A673 (cell line): ENCODE measurements at regions not wholly inside any gene's neighbourhood (a gene's known extent, or its start where the extent isn't known, plus 50 kb on each side); places are given as distances from the start of the nearest gene placed in this dataset.

Experiments
- BruUV-seq: library from RNA; stranded (reverse); fragments of 400-500 nt; replicated peaks from 2 replicates; lab custom pipeline; 2021; lab: Mats Ljungman, UMichigan
- CTCF ChIA-PET: fragments of 300-600 bp; sonication (Branson Sonifier 250); formaldehyde crosslinking; loops from one replicate; lab custom pipeline; 2022; ENCODE audit warnings: antibody characterized with exemption; lab: Charles Lee
- POLR2A ChIA-PET: fragments of 300-600 bp; sonication (Branson Sonifier 250); formaldehyde crosslinking; loops from one replicate; lab custom pipeline; 2022; ENCODE audit warnings: antibody characterized with exemption; ENCODE audit not compliant: low non-redundant PET; lab: Charles Lee
- DNase-seq: peaks from one replicate; pipeline ENCODE4 v3.0.0-alpha.2; 2015; ENCODE audit warnings: low spot score
- H3K27ac ChIP-seq: fragments of 200-600 bp; sonication (generic); 2 replicates; pipeline ENCODE4 v1.5.1; 2016; ENCODE audit warnings: mixed run types, low read depth, mild to moderate bottlenecking, mixed read lengths, antibody characterized with exemption, low read length; ENCODE audit not compliant: poor library complexity, severe bottlenecking
- H3K27me3 ChIP-seq: fragments of 200-600 bp; sonication (generic); replicated peaks from 2 replicates; pipeline ENCODE4 v1.6.1; 2017; ENCODE audit warnings: mixed run types, low read depth, mild to moderate bottlenecking, mixed read lengths, antibody characterized with exemption, low read length; ENCODE audit not compliant: insufficient read depth, poor library complexity
- H3K36me3 ChIP-seq: fragments of 200-600 bp; sonication (generic); 2 replicates; pipeline ENCODE4 v1.6.1; 2016; ENCODE audit warnings: mixed run types, mild to moderate bottlenecking, mixed read lengths, antibody characterized with exemption, low read length; ENCODE audit not compliant: insufficient read depth, poor library complexity, severe bottlenecking
- H3K4me1 ChIP-seq: fragments of 200-600 bp; sonication (generic); 2 replicates; pipeline ENCODE4 v1.6.1; 2017; ENCODE audit warnings: mixed run types, mild to moderate bottlenecking, mixed read lengths, antibody characterized with exemption, low read length; ENCODE audit not compliant: insufficient read depth, poor library complexity, severe bottlenecking
- H3K4me3 ChIP-seq: fragments of 200-600 bp; sonication (generic); 2 replicates; pipeline ENCODE4 v1.5.1; 2016; ENCODE audit warnings: low read depth, mixed run types, mild to moderate bottlenecking, mixed read lengths, low read length; ENCODE audit not compliant: poor library complexity, severe bottlenecking
- H3K9me3 ChIP-seq: fragments of 200-600 bp; sonication (generic); 2 replicates; pipeline ENCODE4 v1.6.1; 2016; ENCODE audit warnings: mixed run types, low read depth, mild to moderate bottlenecking, mixed read lengths, antibody characterized with exemption, low read length; ENCODE audit not compliant: poor library complexity, severe bottlenecking
- CTCF ChIP-seq: fragments of 300-800, 200-600 bp; sonication (generic); conservative IDR thresholded peaks from 2 replicates; pipeline ENCODE4 v1.5.1; 2017; ENCODE audit warnings: low read depth, mild to moderate bottlenecking, antibody characterized with exemption, low read length, moderate library complexity, mixed read lengths
- EZH2 ChIP-seq: fragments of 200-600 bp; sonication (generic); IDR thresholded peaks from 2 replicates; pipeline ENCODE4 v1.6.1; 2017; ENCODE audit warnings: borderline replicate concordance, low read depth, mild to moderate bottlenecking, mixed read lengths, antibody characterized with exemption, low read length; ENCODE audit not compliant: poor library complexity, severe bottlenecking
- intact Hi-C: fragments of 100-400 bp; cut with micrococcal nuclease; formaldehyde crosslinking; loops from one replicate; pipeline ENCODE4 v1.10.0; 2022; ENCODE audit not compliant: unreplicated experiment

- POLR2A ChIA-PET = no interaction called here
- H3K36me3 ChIP-seq = no peaks in the 10 kb centered on the region
- TF ChIP-seq CTCF (no peak), EZH2 (no peak)
- CTCF ChIA-PET = no interaction called here
- no peaks in the 10 kb centered on the region for H3K9me3 ChIP-seq
- H3K27me3 ChIP-seq = no peaks in the 10 kb centered on the region
- intact Hi-C loops = loop anchor here (10.0 kb wide), 1 partner anchor 452 kb away; no protein-coding TSS in a partner anchor
- H3K4me1 ChIP-seq = no peaks in the 10 kb centered on the region
- DNase-seq = no peak
- BruUV-seq = no TSS peak
- no peak overlapping the region for H3K4me3 ChIP-seq
- H3K27ac ChIP-seq = no peak overlapping the region
Observed at GRCh38 chr15:81937189-81937588, 108.6 kb downstream of the MEX3B start.

- no peak overlapping the region for H3K4me3 ChIP-seq
- TF ChIP-seq CTCF (no peak), EZH2 (no peak)
- intact Hi-C loops = loop anchor here (10.0 kb wide), 1 partner anchor 446 kb away; no protein-coding TSS in a partner anchor
- CTCF ChIA-PET = no interaction called here
- no peaks in the 10 kb centered on the region for H3K27me3 ChIP-seq
- no TSS peak for BruUV-seq
- POLR2A ChIA-PET = no interaction called here
- H3K27ac ChIP-seq = no peak overlapping the region
- no peak for DNase-seq
- no peaks in the 10 kb centered on the region for H3K36me3 ChIP-seq
- no peaks in the 10 kb centered on the region for H3K9me3 ChIP-seq
- H3K4me1 ChIP-seq = no peaks in the 10 kb centered on the region
Observed at GRCh38 chr15:81930582-81931369, 115.0 kb downstream of the MEX3B start.

GRCh38 chr15:81929557-81929956 lies 116.3 kb downstream of the MEX3B start:
- no peak overlapping the region for H3K4me3 ChIP-seq
- DNase-seq = no peak
- TF ChIP-seq CTCF (no peak), EZH2 (no peak)
- H3K27me3 ChIP-seq = no peaks in the 10 kb centered on the region
- ChIA-PET POLR2A (no interaction called here), CTCF (no interaction called here)
- H3K27ac ChIP-seq = no peak overlapping the region
- no peaks in the 10 kb centered on the region for H3K9me3 ChIP-seq
- intact Hi-C loops = no loop called here
- no peaks in the 10 kb centered on the region for H3K4me1 ChIP-seq
- H3K36me3 ChIP-seq = no peaks in the 10 kb centered on the region
- no TSS peak for BruUV-seq
